ENCODE measurements at regions not wholly inside any gene's neighbourhood (a gene's known extent, or its start where the extent isn't known, plus 50 kb on each side); places are given as distances from the start of the nearest gene placed in this dataset.

GRCh38 chrY:9619541-9619940 is 91.9 kb downstream of the TSPY10 start (continued):
- TF ChIP-seq HDAC6 (IDR thresholded peaks at IDR 0.05; ENCODE audit: low read depth, low read length): no peak
- TF ChIP-seq ASH2L (IDR thresholded peaks at IDR 0.05; ENCODE audit: low read length): no peak
- TF ChIP-seq POU5F1 (IDR thresholded peaks at IDR 0.05; ENCODE audit: low read depth, low read length): no peak
- no peak for TF ChIP-seq RXRA (IDR thresholded peaks at IDR 0.05; ENCODE audit: insufficient read depth, low read depth, low read length)
- TF ChIP-seq SUZ12 (IDR thresholded peaks at IDR 0.05; ENCODE audit: low read length): no peak
- TF ChIP-seq POLR2AphosphoS5 (IDR thresholded peaks at IDR 0.05; ENCODE audit: low read depth, low read length): no peak

Data from H1 (cell line).